ENCODE measurements at regions not wholly inside any gene's neighbourhood (a gene's known extent, or its start where the extent isn't known, plus 50 kb on each side); places are given as distances from the start of the nearest gene placed in this dataset.

GRCh38 chr7:46411236-46411635 is 490.2 kb upstream of the IGFBP3 start:
- Histone ChIP-seq H3K79me2 (ENCODE audit: insufficient read depth, low read depth, low read length) (no peaks in the 10 kb centered on the region), H3K4me2 (ENCODE audit: low read length) (no peak overlapping the region), H3K9me3 (ENCODE audit: low read length) (no peaks in the 10 kb centered on the region), H3K36me3 (ENCODE audit: insufficient read depth, low read length) (no peaks in the 10 kb centered on the region), H3K4me1 (ENCODE audit: insufficient read depth, low read length, poor library complexity, severe bottlenecking) (no peaks in the 10 kb centered on the region), H3K27ac (ENCODE audit: low read depth, low read length, poor library complexity, severe bottlenecking) (no peak overlapping the region), H4K20me1 (ENCODE audit: insufficient read depth, low read length) (no peaks in the 10 kb centered on the region), H3K4me3 (ENCODE audit: low read depth, low read length, poor library complexity, severe bottlenecking) (no peak overlapping the region), H3K9me2 (ENCODE audit: insufficient read depth, low read length) (no peaks in the 10 kb centered on the region), H2AFZ (ENCODE audit: low read length) (no peak overlapping the region)
- BruUV-seq (replicated peaks), result no TSS peak
- CTCF ChIA-PET (ENCODE audit: unreplicated experiment), result no interaction called here
- POLR2A ChIA-PET, result interaction anchor here (0.5 kb wide), 1 partner anchor 14 kb away, joined by 3 read pairs; no protein-coding TSS in a partner anchor
- TF ChIP-seq CTCF (conservative IDR thresholded peaks at IDR 0.05; ENCODE audit: low read length) (no peak), EZH2phosphoT487 (IDR thresholded peaks at IDR 0.05; ENCODE audit: borderline replicate concordance, low read depth, low read length) (no peak)
- intact Hi-C loops (cut with micrococcal nuclease; ENCODE audit: unreplicated experiment), result no loop called here
- no peak for DNase-seq (ENCODE audit: low spot score)

DNA sequence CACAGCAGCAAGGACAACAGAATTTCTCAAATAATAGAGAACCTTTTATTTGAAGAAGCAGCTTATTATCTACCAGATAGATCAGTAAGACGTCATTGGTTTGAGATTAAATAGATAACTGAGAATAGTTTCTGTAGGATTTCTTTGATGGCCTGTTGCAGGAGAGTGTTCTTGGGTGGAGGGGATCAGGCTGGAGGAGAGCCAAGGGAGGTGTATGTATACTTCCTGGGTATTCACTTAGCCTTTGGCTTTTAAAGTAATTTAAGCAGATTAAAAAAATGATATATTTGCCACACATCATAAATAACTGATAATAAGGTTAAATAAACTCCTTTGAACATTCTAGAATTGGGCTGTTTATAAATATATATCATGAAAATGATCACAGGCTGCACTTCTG is 486.1 kb upstream of the IGFBP3 start:
- Histone ChIP-seq H3K9me2 (ENCODE audit: insufficient read depth, low read length) (no peaks in the 10 kb centered on the region), H3K27ac (ENCODE audit: low read depth, low read length, poor library complexity, severe bottlenecking) (no peak overlapping the region), H2AFZ (ENCODE audit: low read length) (no peak overlapping the region), H3K36me3 (ENCODE audit: insufficient read depth, low read length) (no peaks in the 10 kb centered on the region), H3K9me3 (ENCODE audit: low read length) (no peaks in the 10 kb centered on the region), H3K4me3 (ENCODE audit: low read depth, low read length, poor library complexity, severe bottlenecking) (no peak overlapping the region), H3K4me1 (ENCODE audit: insufficient read depth, low read length, poor library complexity, severe bottlenecking) (no peaks in the 10 kb centered on the region), H4K20me1 (ENCODE audit: insufficient read depth, low read length) (no peaks in the 10 kb centered on the region), H3K4me2 (ENCODE audit: low read length) (no peak overlapping the region), H3K79me2 (ENCODE audit: insufficient read depth, low read depth, low read length) (no peaks in the 10 kb centered on the region)
- no peak for DNase-seq (ENCODE audit: low spot score)
- ChIA-PET CTCF (ENCODE audit: unreplicated experiment) (no interaction called here), POLR2A (no interaction called here)
- no TSS peak for BruUV-seq (replicated peaks)
- TF ChIP-seq EZH2phosphoT487 (IDR thresholded peaks at IDR 0.05; ENCODE audit: borderline replicate concordance, low read depth, low read length) (no peak), CTCF (conservative IDR thresholded peaks at IDR 0.05; ENCODE audit: low read length) (no peak)
- intact Hi-C loops (cut with micrococcal nuclease; ENCODE audit: unreplicated experiment), result no loop called here

DNA sequence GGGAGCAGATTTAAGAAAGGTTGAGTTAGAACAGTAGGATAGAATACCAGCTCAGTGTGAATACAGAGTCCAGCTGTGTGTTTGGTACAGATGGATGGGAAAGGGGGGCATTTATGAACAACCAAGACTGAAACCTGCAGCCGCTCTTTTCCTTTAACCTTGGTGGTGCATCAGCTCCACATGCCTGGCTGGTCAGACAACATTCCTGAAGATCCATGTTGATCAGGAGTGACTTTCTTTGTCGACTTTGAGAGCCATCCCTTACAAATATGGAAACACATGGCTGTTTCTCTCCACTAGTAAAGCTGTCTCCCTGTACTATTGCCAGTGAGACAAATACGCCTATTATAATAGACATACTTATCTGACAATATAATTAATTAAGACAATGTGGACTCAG is 476.5 kb upstream of the IGFBP3 start:
- Histone ChIP-seq H3K27ac (ENCODE audit: low read depth, low read length, poor library complexity, severe bottlenecking) (no peak overlapping the region), H3K9me2 (ENCODE audit: insufficient read depth, low read length) (no peaks in the 10 kb centered on the region), H3K36me3 (ENCODE audit: insufficient read depth, low read length) (no peaks in the 10 kb centered on the region), H2AFZ (ENCODE audit: low read length) (no peak overlapping the region), H3K79me2 (ENCODE audit: insufficient read depth, low read depth, low read length) (no peaks in the 10 kb centered on the region), H3K4me3 (ENCODE audit: low read depth, low read length, poor library complexity, severe bottlenecking) (no peak overlapping the region), H4K20me1 (ENCODE audit: insufficient read depth, low read length) (no peaks in the 10 kb centered on the region), H3K9me3 (ENCODE audit: low read length) (no peaks in the 10 kb centered on the region), H3K4me2 (ENCODE audit: low read length) (no peak overlapping the region), H3K4me1 (ENCODE audit: insufficient read depth, low read length, poor library complexity, severe bottlenecking) (no peaks in the 10 kb centered on the region)
- intact Hi-C loops (cut with micrococcal nuclease; ENCODE audit: unreplicated experiment), result no loop called here
- POLR2A ChIA-PET, result interaction anchor here (0.7 kb wide), 1 partner anchor 13 kb away, joined by 3 read pairs; no protein-coding TSS in a partner anchor
- no peak for TF ChIP-seq EZH2phosphoT487 (IDR thresholded peaks at IDR 0.05; ENCODE audit: borderline replicate concordance, low read depth, low read length)
- TF ChIP-seq CTCF (conservative IDR thresholded peaks at IDR 0.05; ENCODE audit: low read length), result no peak
- no peak for DNase-seq (ENCODE audit: low spot score)
- no TSS peak for BruUV-seq (replicated peaks)
- CTCF ChIA-PET (ENCODE audit: unreplicated experiment), result no interaction called here
